OCI-LY7 (cell line): ENCODE measurements at regions not wholly inside any gene's neighbourhood (a gene's known extent, or its start where the extent isn't known, plus 50 kb on each side); places are given as distances from the start of the nearest gene placed in this dataset.

Experiments used
- CTCF ChIP-seq: fragments of 200-600 bp; sonication (generic); conservative IDR thresholded peaks from 2 replicates; pipeline ENCODE4 v1.5.1; 2014; ENCODE audit warnings: mild to moderate bottlenecking, antibody characterized with exemption, low read length, moderate library complexity, mixed read lengths
- EZH2phosphoT487 ChIP-seq: fragments of 200-600 bp; sonication (generic); IDR thresholded peaks from 2 replicates; pipeline ENCODE4 v1.6.1; 2018; ENCODE audit warnings: low read depth, borderline replicate concordance, mild to moderate bottlenecking, mixed run types, antibody characterized with exemption, low read length, moderate library complexity, mixed read lengths

GRCh38 chr4:113844369-113844768, 82.8 kb upstream of the CAMK2D start:
- no peak for TF ChIP-seq CTCF
- no peak for TF ChIP-seq EZH2phosphoT487
